ENCODE measurements at regions not wholly inside any gene's neighbourhood (a gene's known extent, or its start where the extent isn't known, plus 50 kb on each side); places are given as distances from the start of the nearest gene placed in this dataset.

GRCh38 chr3:182390421-182390820, 402.9 kb upstream of the ATP11B start:
- no peak for TF ChIP-seq POLR2A (IDR thresholded peaks at IDR 0.05)
- TF ChIP-seq, protein P1, sequence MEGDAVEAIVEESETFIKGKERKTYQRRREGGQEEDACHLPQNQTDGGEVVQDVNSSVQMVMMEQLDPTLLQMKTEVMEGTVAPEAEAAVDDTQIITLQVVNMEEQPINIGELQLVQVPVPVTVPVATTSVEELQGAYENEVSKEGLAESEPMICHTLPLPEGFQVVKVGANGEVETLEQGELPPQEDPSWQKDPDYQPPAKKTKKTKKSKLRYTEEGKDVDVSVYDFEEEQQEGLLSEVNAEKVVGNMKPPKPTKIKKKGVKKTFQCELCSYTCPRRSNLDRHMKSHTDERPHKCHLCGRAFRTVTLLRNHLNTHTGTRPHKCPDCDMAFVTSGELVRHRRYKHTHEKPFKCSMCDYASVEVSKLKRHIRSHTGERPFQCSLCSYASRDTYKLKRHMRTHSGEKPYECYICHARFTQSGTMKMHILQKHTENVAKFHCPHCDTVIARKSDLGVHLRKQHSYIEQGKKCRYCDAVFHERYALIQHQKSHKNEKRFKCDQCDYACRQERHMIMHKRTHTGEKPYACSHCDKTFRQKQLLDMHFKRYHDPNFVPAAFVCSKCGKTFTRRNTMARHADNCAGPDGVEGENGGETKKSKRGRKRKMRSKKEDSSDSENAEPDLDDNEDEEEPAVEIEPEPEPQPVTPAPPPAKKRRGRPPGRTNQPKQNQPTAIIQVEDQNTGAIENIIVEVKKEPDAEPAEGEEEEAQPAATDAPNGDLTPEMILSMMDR (IDR thresholded peaks at IDR 0.05) = no peak

Measured in testis (tissue), 2 donors.